Stimulated activated CD4-positive, alpha-beta T cell treated with anti-CD3 and anti-CD28 coated beads, Interleukin-2, amount 100 ng/mL, for 48 hours (primary cell): ENCODE measurements at regions not wholly inside any gene's neighbourhood (a gene's known extent, or its start where the extent isn't known, plus 50 kb on each side); places are given as distances from the start of the nearest gene placed in this dataset.

Experiments
- DNase-seq, 2 donors: peaks; one replicate each; pipeline ENCODE4 v3.0.0-alpha.2; 2020

DNA sequence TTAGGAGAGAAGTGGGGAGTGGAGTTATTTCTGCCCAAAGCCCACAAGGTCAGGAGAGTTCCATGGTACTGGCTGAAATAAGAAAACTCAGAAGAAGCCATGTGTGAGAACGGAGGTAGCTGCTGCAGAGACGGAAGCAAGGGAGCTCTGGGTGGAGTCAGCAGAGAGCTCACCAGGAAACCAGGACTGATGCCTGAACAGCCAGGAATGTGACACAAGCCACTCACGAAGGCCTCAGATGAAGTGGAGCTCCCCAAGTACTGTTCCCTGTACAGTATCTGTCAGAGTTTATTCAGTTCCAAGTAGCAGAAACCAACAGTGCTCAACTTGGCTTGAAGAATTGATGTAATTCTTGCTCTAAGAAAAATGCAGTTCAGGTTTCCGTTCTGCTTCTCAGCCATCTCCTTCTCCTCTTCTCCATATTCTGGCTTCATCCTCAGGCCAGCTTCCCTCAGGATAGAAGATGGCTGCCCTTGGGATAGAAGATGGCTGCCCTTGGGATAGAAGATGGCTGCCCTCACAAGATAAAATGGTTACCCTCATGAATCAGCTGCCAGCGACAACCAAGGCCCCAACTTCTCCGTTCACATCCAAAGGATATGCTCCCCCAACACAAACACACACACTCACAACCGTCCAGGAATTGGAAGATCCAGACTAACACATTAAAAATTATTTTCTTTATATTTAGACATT, 117.4 kb upstream of the SH3BP4 start:
- no peak for DNase-seq

DNA sequence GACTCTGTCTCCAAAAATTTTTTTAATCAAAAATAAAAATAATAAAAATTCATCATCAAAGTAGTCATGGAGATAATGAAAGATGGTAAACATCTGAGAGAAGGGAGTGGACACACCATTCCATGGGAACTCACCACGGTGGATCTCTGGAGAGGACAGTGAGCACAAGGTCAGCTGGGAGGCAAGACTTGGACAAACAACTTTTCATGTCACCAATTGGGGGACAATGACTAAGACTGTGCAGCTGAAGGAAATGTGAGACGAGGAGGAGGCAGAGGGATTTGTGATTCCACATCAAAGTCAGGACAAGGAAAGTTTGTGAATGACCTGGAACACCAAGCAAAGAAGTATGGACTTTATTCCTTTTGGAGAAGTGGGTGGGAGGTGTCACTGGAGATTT, 121.0 kb upstream of the SH3BP4 start:
- no peak for DNase-seq

DNA sequence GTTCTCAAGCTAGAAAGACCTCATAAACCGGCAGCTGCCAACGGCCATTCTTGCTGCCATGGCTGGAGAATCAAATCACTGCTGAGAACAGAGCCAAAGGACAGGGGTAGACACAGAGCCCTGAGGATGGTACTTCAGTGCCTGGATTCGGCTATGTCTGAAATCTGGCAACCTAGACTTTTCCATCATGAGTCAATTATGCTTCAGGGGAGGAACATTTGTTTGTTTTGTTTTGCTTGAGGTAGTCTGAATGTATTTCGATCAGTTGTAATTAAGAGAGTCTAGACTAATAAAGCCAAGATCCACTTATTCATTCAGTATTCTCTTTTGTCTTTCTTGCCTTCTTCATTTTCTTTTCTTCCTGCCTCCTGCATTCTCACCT, 122.8 kb upstream of the SH3BP4 start:
- no peak for DNase-seq

DNA sequence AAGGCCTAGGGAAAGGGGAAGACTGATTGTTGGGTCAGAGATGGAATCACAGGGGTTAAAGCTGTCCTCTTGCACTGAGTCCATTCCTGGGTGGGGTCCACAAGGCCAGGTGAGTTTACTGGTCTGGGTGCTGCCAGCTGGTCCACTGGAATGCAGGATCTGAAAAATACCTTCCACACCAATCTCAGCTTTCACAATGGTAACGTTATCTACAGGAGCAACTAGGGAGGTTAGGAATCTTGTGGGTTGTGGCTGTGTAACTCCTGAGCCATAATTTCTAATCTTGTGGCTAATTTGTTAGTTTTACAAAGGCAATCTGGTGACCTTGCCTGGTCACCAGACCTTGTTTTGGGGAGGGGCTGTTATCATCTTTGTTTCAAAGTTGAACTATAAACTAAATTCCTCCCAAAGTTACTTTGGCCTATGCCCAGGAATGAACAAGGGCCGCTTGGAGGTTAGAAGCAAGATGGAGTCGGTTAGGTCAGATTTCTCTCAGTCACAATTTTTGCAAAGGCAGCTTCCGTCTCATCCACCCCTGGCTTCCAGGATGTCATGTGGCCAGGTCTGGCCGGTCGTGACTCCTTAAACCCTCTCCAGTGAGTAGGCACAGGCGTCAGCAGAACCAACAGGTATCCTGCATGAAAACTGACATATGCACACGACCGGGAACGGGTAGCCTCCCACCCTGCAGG, 123.3 kb upstream of the SH3BP4 start:
- DNase-seq = no peak

DNA sequence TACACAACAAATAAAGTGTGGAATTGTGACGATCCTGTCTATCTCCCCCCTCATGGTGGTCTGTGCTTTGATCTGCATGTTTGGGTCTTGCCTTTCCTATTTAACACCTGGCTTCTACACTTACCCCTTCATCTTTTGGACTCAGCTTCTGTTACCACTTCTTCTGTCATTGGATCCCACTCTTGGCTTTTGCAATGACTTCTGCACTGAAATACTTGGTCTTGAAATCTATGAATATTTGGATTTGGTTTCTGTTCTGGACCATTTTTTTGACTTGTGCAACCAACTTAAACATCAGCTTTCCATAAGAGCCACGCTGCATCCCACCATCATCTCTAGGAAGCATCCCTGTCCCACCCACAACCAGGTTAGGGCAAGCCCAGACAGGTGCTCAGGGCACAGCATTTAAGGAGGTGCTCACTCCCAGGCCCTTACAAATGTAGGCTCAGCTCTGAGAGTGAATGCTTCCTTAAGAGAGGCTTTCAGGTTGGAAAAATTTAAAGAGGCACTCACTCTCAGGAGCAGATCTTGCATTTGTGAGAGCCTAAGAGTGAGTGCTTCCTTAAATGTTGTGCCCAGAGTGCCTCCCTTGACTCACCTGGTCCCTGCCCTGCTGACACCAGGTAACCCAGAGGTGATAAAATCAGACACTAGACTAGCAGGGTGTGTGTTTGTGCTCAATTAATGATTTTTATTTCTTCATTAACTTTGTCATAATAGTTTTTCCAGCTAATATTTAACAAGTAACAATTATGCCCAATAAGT, 124.5 kb upstream of the SH3BP4 start:
- no peak for DNase-seq

DNA sequence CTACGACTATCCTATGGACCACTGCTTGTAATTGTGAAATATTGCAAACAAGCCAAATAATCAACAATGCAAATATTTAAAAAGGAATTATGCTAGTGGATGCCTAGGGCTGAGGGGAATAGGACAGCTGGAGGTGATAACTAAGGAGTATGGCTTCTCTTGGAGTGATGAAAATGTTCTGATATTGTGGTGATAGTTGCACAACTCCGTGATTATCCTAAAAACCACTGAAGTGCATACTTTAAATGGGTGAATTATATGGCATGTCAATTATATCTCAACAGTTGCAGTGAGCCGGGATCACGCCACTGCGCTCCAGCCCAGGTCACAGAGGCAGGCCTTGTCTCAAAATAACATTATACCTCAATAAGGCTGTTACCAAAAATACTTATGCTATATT, 125.1 kb upstream of the SH3BP4 start:
- no peak for DNase-seq

DNA sequence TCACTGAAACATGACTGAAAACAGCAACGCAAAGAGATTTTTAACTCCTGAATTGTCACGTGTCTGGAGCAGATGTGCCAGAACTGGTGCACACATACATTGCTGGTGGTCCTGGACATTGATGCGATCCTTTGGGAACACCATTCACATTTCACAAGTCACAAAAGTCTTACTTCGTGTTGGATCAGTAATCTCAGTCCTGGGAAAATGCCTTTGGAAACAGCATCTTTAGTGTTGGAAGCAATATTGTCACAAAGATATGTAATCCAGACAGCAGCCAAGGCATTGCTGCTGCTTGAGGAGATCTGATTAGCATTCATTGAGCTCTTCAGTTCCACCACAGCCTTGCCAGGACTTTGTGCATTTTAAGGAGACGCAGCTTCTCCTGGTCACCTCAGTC, 126.2 kb upstream of the SH3BP4 start:
- DNase-seq = no peak

DNA sequence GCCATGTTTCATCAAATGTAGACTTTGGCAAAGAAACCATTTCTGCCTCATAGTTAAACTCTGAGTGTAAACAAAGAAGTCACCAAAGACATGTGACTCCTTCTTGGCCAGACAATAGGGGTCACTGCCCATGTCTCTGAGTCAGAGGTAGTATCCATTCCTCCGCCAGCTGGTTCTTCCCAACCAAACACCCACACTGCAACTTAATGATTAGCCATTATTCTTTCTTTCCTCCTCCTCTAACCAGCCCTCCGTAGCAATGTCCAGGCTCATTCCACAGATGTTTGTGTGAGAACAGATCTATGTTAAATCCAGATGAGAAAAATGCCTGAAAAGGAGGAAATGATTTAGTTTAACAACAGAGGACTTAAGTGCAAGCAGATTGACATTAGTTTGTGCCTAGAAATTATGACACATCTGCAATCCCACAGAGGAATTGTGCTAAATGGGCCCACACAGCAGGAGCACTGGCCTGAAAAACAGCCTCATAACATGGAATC, 127.9 kb upstream of the SH3BP4 start:
- no peak for DNase-seq

DNA sequence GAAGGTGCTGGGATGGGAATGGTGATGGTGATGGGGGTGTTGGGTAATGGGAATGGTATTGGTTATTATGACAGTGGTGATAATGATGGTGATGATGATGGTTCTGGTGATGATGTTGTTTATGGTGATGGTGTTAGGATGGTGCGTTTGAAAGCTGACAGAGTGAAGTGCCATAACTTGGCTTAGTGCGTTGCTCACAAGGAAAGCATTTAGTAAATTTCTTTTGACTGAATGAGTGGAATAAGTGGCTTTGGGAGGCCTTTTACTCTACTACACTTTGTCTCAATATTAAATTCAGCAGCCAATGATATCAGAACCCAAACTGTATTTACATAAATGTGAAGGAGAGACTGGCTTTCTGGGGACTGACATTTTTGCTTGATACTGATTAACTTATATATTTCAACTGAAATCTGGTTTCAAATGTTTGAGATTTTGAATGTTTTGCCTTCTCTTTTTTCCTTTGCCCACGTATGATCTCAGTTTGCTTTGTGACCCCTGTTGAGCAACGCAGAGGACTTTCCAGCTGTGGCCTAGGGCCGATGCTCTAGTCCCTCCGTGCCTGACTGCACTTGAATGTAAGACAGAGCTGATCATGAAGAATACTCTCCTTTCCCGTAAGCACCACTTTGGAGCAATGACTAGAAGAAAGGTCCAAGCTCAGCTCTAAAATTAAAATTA, 128.5 kb upstream of the SH3BP4 start:
- DNase-seq = no peak

DNA sequence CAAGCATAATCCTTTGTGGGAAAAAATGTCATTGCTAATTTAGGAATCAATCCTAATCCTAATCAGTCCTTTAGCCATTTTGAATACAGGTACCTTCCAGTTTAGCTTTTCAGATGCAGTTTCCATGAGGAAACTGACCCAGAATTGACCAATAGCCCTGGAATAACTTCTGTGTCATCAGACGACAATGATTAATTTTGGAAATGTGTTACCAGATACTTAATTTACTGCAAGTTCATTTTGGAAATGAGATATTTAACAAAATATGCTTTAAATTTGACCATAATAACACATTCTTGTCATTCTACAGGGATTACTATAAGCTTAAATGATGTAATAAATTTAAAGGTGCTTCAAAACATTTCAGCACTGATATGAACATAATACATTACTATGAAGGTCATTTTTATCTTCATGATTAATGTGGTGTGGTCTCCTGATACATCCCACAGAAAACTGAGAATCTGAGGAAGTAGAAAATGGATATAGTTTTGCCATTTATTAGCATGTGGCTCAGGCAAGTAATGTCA, 129.8 kb upstream of the SH3BP4 start:
- no peak for DNase-seq

DNA sequence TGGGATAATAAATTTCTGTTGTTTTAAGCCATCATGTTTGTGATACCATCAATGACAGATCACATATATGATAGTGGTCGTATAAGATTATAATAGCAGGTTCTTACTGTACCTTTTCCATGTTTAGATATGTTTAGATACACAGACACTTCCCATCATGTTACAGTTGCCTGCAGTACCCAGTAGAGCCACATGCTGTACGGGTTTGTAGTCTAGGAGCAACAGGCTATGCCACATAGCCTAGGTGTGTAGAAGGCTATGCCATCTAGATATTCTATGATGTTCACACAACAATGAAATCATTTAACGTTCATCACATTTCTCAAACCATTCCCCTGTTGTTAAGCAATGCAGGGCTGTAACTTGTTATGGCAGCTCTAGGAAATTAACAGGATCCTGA, 132.9 kb upstream of the SH3BP4 start:
- DNase-seq = no peak

DNA sequence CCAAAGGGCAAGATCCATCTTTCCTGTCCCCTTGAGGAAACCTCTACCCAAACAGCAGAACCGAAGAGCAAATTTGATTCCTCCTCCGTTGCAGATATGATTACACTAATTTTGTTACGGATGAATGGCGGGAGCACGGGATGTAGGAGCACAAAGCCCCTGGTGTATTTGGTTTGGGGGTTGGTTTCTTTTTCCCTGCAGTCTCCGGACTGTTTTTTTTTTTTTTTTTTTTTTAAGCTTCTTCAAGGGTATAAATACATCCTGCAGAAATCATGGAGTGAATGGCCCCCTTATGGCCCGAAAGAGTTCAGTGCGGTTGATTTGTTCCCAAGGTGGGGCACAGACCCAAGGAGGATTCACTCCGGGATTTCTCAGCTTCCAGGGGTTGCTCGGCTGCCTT, 135.3 kb upstream of the SH3BP4 start:
- DNase-seq = no peak

DNA sequence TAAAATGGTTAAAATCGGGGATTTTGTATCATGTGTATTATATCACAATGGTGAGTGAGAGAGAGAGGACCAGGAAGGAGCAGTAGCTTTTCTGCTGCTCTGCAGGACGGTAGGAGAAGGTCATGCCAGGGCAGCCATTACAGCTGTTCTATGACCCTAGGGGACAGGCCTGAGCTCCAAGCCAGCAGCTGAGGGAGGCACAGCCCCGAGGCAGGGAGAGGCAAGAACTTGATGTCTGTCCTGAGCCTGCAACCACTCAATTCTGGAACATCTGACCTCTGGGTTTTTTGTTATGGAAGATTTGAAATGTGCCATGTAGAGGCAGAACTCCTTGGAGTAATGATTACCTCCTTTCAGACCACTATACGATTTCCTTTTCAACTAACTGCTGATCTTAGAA, 135.8 kb upstream of the SH3BP4 start:
- no peak for DNase-seq

DNA sequence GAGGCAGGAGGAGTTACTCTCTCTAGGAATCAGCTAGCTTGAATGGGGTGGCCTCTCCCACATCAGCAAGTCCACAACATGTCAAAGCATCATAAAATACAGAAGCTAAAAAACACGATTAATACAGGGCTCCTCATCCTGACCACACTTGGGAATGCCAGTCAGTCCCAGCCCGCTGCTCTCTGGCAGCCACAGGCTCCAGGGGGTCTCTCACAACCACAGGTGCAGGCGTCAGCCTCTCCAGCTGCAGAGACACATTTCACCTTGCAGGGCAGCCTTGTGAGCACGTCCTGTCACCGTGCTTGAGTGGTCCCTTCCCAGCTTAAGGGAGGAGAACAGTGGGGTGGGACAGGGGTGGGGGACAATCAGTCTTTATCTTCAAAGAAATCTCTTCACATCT, 137.4 kb upstream of the SH3BP4 start:
- no peak for DNase-seq

DNA sequence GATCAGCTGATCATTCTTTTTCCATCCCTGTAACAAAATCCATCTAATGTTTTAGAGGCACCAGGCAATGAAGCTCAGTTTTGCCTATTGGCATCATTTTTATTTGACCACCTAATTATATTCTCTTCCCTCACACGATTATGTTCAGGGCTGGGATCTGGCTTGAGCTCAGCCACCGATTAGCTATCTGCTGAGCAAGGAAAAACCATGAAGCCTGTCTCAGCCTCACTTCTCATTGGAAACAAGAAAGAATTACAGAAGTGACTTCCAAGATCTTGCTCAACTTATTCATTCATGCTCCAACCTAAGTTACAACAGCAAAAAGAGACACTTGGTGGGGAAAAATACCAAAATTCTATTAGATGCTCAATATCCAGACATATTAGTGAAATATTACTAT, 139.0 kb upstream of the SH3BP4 start:
- DNase-seq = no peak

DNA sequence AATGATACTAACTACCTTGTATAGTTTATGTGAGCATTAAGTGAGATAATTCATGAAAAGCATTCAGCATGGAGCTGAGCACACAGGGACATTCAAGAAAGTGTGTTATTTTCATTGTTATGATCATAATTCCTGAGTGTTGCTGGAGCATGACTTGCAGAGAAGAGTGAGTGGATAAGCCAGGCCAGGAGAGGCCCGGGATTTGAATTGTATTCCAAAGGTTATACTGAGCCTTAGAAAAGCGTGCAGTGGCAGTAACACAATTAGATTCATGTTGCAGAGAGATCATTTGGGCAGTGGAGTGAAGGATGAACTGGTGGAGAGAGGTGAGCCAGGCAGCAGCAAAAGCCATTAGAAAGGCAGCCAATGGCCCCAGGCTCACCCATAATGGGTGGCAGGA, 142.9 kb upstream of the SH3BP4 start:
- DNase-seq = no peak

DNA sequence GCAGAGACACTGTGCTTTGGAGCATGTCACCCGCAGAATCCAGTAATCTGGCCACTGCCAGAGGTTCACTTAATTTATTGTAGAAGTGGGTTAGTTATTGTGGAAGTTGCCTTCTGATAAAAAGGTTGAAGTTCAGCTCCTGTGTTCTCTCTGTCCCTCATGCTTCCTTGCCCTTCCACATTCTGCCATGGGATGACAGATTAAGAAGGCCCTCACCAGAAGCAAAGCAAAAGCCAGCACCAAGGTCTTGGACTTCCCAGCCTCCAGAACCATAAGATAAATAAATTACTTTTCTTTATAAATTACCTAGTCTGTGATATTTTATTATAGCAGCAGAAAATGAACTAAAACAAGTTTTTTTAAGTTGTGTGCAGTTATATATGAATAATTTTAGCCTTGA, 145.0 kb upstream of the SH3BP4 start:
- DNase-seq = no peak

DNA sequence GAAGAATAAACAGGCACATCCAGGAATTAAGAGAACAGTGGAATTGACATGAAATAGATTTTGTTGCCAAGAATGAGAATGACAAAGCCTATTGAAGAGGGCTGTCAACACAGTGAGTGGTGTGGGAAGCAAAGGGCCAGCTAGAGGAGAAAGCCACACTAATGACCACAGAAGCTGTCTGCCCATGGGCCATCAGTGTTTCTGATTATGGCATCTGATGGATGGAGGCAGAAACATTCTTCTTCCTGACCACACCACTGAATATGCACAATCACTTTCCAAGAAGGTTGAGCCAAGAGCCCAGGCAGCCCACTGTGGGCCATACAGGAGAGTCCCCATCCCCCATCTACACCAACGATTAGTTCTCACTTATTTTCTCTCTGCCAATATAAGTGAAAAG, 146.0 kb upstream of the SH3BP4 start:
- DNase-seq = no peak

DNA sequence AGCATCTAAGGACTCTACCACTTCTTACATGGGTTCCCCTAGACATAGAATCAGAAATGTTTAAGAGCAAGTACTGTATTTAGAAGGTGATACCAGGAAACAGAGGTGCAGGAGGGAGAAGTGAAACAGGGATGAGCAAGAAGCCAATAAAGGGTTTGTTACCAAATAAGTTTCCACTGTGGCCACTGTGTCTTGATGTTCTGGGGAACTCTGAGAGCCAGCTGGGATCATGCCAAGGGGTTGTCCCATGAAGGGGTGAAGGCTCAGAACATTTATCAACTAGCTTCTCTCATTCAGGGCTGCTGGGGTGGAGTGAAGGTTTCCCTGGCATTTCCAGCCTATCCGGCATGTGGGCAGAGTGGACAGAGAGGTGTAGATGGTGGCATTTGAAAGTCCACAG, 147.1 kb upstream of the SH3BP4 start:
- DNase-seq = no peak

DNA sequence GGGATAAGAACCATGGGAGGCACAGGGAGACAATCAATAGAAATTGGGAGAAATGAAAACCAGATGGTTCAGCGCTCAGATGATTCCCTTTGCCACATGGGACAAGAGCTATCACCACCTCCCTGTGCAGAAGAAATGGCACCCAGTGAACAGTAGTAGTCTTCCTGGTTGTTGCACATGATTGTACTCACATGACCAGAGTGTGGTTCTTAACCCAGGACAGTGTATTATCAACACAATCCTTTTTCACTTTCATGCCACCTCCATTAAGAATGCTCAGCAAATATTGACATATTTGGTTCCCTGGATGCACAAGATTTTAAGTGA, 149.0 kb upstream of the SH3BP4 start:
- DNase-seq = no peak

DNA sequence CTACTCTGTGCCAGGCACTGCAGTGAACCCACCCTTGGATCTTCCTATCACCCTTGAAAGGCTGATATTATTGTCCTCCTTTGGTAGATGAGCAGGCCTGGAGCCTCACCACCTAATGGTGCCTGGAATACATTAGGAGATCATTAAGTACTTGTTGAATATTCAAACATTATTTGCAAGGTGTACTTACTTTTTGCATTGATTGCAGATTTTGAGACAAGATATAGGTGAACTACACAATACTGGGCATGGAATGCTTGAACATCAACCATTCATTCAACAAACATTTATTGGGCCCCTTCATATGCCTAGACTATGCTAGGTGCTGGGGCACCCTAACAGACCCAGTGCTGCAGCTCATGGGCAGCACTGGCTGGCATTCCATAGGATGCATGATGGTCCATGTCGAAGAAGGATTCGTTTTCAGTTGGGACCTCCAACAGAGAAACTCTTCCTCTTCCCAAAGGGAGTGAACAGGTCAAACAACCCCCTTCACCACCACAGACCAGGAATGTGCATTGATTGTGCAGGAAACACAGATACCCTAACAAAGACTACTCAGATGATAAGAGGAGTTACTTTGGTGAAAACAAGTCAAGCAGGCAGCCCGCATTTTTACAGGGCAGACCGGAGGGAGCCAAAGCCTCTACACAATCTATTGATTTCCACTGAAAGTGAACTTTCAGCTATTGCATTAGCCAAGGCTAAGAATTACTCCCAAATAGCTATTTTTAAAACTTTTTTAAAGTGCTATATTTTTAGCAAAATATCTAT, 149.6 kb upstream of the SH3BP4 start:
- DNase-seq = no peak

DNA sequence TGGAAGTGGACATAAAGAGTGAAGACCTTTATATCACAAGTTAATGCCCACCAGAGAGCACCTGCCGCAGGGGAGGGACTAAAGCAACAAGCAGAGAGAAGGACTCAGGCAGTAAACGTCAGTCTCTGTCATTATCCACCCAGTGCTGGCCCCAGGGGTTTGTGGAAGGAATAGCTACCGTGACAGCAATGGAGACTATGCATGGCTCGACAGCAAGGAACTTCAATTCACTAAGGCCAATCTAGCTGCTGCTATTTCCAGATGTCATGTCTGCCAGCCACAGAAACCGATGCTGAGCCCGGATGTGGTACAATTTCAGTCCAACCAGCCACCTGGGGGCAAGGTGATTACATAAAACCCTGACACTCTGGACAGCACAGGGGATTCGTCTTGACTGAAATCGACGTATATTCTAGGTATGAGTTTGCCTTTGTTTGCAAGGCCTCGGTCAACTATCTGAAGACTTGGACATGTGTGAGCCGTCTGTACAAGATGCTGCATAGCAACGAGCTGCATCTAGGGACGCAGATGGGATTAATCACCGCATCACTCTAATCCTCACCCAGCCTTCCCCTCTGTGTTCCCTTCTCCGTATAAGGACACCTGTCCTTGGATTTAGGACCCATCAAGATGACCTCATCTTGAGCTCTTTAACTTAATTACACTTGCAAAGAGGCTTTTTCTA, 154.1 kb upstream of the SH3BP4 start:
- DNase-seq = no peak
